Stimulated activated CD8-positive, alpha-beta memory T cell treated with anti-CD3 and anti-CD28 coated beads, Interleukin-15, amount 100 ng/mL, for 4 hours (primary cell): ENCODE measurements at regions not wholly inside any gene's neighbourhood (a gene's known extent, or its start where the extent isn't known, plus 50 kb on each side); places are given as distances from the start of the nearest gene placed in this dataset.
"Not testable (repeated sequence)": the region's sequence is repeated elsewhere in the genome, so short reads cannot be mapped to it uniquely, and the experiment has no call there.

Experiments
- DNase-seq, 2 donors: peaks; one replicate each; pipeline ENCODE4 v3.0.0-alpha.2; 2020; ENCODE audit warnings: low read depth in 2 of 2

GRCh38 chr15:20473465-20473864 is 68.1 kb downstream of the GOLGA6L6 start:
- not testable (repeated sequence) for DNase-seq

- DNase-seq: not testable (repeated sequence)
These were observed 68.6 kb downstream of the GOLGA6L6 start for GRCh38 chr15:20472983-20473382.

- not testable (repeated sequence) for DNase-seq
These were observed 70.8 kb downstream of the GOLGA6L6 start for GRCh38 chr15:20470810-20471209.

DNA sequence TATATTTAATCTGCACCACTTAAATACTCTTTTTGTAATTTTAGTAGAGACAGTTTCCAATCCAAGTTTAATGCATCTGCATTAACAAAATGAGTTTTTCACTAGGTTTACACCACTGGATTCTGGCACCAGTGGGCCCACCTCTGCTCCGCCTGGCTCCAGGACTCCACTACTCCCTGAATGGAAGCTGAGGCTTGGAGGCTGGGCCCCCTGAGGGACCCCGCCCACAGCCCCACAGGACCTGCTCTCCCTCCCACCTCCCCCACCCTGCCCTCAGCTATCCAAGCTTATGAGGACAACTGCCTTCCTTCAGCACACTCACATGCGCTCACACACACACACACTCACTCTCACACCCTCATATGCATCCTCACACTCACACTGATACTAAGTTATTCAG is 100.5 kb downstream of the GOLGA6L6 start:
- DNase-seq: not testable (repeated sequence)

DNA sequence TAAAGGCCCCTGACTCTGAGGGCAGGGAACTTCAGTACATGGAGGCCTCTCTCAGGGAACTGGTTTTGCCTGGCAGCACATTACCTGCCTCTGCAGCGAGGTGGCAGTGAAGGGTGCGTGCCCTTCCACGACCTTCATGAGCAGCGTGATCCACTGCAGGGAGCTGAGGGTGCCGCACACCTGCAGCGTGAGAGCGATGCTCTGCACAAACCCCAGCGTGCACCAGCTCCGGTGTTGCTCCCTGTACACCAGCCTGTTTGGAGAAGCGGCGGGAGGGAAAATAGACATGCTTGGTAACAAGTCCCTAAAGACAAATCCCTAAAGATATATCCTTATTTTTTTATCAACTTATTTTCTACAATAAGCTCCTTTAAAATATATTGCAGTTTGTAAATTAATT is 101.2 kb downstream of the GOLGA6L6 start:
- DNase-seq: not testable (repeated sequence)

GRCh38 chr15:20439111-20439510 is 102.5 kb downstream of the GOLGA6L6 start:
- DNase-seq: not testable (repeated sequence)

GRCh38 chr15:20438255-20438654 is 103.3 kb downstream of the GOLGA6L6 start:
- DNase-seq: not testable (repeated sequence)

DNA sequence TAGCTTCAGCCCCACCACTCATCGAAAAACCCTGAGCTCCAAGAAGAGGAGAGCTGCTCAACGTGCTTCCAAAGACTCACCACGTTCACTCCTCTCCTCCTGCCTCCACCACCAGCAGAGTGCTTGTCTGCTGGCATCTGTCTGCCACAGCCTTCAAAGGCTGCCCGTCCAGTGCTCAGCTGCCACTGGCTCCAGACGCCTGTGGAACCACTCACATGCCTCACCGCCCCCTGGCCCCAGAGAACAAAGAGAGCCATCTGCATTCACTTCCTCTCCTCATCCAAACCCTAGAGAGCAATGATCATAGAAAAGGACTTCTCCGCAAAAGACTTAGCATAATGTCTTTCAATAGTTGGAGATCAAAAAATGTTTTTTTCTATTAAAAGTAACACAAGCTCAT is 108.1 kb downstream of the GOLGA6L6 start:
- DNase-seq: not testable (repeated sequence)

DNA sequence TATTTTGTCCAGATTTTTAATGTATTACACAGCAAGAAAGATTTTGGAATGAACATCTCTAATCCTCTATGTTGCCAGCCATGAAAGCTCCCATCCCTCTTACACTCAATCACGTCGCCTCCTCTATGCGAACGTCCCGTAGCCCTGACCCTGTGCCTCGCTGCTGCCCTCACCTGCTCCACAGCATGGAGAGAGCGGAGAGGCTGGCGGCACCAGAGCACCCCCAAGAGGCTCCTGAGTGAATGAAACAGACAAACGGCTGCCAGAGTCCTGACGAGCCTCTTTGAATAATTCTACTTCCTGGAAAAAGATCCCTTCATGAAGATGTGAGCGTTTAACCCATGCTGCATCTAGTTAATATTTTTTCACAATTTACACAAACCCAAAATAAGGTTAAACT is 111.1 kb downstream of the GOLGA6L6 start:
- not testable (repeated sequence) for DNase-seq

DNA sequence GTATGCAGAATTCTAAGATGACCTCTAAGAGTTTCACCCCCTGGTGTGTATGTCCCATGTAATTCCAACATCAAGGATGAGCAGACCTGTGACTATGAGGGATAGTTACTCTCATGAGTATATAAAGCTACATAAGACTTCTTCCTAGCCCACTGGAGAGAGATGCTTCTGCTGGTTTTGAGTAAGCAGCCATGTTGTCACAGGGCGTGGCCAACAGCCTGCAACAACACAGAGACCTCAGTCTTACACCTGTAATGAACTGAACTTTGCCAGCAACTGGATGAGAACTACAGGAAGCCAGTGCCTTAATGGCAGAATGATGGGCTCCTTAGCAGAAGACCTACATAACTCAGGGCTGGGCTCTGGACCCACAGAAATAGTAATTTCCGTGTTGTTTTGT is 120.9 kb downstream of the GOLGA6L6 start:
- not testable (repeated sequence) for DNase-seq

- DNase-seq: not testable (repeated sequence)
These were observed 125.0 kb downstream of the GOLGA6L6 start for GRCh38 chr15:20416618-20417017.

DNA sequence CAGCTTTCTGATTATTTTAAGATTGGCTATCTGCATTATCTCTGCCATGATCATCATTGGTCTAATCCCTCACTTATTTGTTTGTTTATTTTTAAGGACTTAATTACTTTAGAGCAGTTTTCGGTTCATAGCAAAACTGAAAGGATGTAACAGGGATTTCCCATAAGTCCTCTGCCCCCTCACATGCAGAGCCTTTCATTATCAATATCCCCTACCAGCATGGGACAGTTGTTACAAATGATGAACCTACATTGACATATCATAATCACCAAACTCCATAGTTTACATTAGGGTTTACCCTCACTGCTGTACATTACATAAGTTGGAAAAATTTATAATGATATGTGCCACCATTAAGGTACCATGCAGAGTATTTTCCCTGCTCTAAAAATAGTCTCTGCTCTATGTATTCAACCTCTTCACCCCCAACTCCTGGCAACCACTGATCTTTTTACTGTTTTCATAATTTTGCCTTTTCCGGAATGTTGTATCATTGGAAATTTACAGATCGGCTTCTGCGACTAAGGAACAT is 131.9 kb downstream of the GOLGA6L6 start:
- DNase-seq: not testable (repeated sequence)

GRCh38 chr15:20409247-20409646 is 132.4 kb downstream of the GOLGA6L6 start:
- DNase-seq: no peak

DNA sequence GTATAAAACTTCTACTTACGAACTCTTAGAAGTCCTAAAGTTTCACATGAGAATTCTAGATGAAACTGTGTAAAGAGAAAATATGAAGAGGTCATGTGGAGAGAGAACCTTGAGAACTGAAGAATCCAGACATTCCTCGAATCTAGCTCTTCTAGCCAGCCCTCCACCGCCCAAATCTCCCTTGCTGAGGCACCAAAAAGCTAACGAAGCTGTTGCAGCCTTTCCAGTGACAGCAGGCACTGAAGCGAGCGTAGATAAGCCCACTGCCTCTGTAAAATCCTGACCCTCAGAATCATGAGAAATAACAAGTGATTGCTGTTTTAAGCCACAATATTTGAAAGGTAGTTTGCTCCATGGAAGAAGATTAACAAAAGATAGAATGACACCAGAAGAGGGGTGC is 134.0 kb downstream of the GOLGA6L6 start:
- no peak for DNase-seq

GRCh38 chr15:20404571-20404970 is 137.0 kb downstream of the GOLGA6L6 start:
- not testable (repeated sequence) for DNase-seq

GRCh38 chr15:20402586-20402985 is 139.0 kb downstream of the GOLGA6L6 start:
- DNase-seq: not testable (repeated sequence)

DNA sequence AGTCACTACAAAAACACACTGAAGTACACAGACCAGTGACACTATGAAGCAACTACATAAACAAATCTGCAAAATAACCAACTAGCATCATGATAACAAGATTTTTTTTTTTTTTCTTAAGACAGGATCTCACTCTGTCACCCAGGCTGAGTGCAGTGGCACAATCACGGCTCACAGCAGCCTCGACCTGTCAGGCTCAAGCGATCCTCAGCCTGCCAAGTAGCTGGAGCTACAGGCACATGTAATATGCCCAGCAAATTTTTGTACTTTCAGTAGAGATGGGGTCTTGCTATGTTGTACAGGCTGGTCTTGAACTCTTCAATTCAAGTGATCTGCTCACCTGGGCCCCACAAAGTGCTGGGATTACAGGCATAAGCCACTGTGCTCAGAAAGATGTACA is 140.5 kb downstream of the GOLGA6L6 start:
- DNase-seq: not testable (repeated sequence)

DNA sequence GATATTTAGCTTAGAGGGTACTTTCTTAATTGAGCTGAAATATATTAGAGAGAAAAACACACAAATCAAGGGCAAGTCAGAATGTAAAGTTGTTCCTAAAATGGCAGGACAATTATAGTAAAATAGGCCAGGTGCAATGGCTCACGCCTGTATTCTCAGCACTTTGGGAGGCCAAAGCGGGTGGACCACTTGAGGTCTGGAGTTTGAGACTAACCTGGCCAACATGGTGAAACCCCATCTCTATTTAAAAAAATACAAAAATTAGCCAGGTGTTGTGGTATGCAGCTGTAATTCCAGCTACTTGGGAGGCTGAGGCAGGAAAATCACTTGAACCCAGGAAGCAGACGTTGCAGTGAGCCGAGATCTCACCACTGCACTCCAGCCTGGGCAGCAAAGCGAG is 142.9 kb downstream of the GOLGA6L6 start:
- DNase-seq: not testable (repeated sequence)

GRCh38 chr15:20388161-20388560 is 153.4 kb downstream of the GOLGA6L6 start:
- DNase-seq: not testable (repeated sequence)

GRCh38 chr15:20386198-20386597 is 155.4 kb downstream of the GOLGA6L6 start:
- no peak for DNase-seq

DNA sequence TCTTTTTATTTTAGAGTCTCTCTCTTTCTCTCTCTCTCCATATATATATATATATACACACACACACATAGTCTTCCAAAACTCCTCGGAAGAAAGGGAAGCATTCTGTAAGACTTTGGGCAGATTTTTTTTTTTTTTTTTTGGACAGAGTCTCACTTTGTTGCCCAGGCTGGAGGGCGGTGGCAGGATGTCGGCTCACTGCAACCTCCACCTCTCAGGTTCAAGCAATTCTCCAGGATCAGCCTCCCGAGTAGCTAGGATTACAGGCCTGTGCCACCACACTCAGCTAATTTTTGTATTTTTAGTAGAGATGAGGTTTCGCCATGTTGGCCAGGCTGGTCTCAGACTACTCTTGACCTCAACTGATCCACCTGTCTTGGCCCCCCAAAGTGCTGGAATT is 161.4 kb downstream of the GOLGA6L6 start:
- not testable (repeated sequence) for DNase-seq

- DNase-seq: no peak
These were observed 164.7 kb downstream of the GOLGA6L6 start for GRCh38 chr15:20376872-20377271.

- DNase-seq: not testable (repeated sequence)
These were observed 169.2 kb downstream of the GOLGA6L6 start for GRCh38 chr15:20372416-20372815.

GRCh38 chr15:20369500-20369899 is 172.1 kb downstream of the GOLGA6L6 start:
- no peak for DNase-seq
